ENCODE measurements at regions not wholly inside any gene's neighbourhood (a gene's known extent, or its start where the extent isn't known, plus 50 kb on each side); places are given as distances from the start of the nearest gene placed in this dataset.

DNA sequence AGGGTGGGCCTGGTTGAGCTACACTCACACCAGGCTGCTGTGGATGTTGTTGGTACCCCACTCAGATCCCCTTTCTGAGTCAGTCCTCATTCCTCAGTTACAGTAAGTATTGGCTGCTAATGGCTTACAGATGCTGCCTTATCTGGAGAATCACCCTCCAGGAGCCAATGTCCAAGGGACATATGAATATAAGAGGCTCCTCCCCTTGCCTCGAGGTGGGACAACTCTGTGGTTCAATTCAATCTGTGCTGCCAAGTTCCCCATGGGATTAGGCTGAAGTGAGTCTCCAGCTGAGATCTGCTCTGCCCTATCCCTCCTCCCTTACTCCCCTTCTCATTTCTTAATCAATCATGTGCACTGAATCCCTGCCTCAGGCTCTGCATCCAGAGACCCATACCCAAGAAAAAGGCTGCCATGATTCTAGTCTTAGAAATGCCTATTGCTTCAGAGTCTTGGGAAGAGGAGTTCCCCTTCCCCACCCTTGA lies 168.8 kb upstream of the SYT13 start:
- H3K36me3 Mint-ChIP-seq (ENCODE audit: insufficient read depth in 1 of 3, low read depth in 3 of 3): no peaks in the 10 kb centered on the region

More for the DNA sequence above, 168.8 kb upstream of the SYT13 start:
- Histone ChIP-seq H3K56ac (ENCODE audit: insufficient read length, low read depth, low read length) (no peak overlapping the region), H2BK5ac (ENCODE audit: insufficient read length, low read length) (no peak overlapping the region), H3K79me2 (ENCODE audit: insufficient read depth, low read length) (no peaks in the 10 kb centered on the region), H2BK120ac (ENCODE audit: low read depth, low read length, poor library complexity, severe bottlenecking) (no peak overlapping the region), H3K79me1 (ENCODE audit: insufficient read depth, low read depth, low read length, poor library complexity, severe bottlenecking) (no peaks in the 10 kb centered on the region), H3K18ac (ENCODE audit: insufficient read length, low read depth, low read length) (no peak overlapping the region), H2BK20ac (ENCODE audit: low read depth, low read length, poor library complexity, severe bottlenecking) (no peak overlapping the region), H3K9me3 (ENCODE audit: control insufficient read depth, low read depth, low read length) (no peaks in the 10 kb centered on the region), H2AFZ (ENCODE audit: low read length) (no peak overlapping the region), H3K23ac (ENCODE audit: insufficient read length, low read depth, low read length) (no peak overlapping the region), H4K20me1 (ENCODE audit: control insufficient read depth, insufficient read depth, insufficient read length) (no peaks in the 10 kb centered on the region), H3K23me2 (ENCODE audit: insufficient read length, low read depth, low read length, poor library complexity, severe bottlenecking) (no peaks in the 10 kb centered on the region), H4K91ac (ENCODE audit: insufficient read length, low read depth, low read length) (no peak overlapping the region), H4K5ac (ENCODE audit: insufficient read length, low read depth, low read length) (no peak overlapping the region), H3K9ac (ENCODE audit: extremely low read depth, insufficient read length, low read length) (no peak overlapping the region), H3K4ac (ENCODE audit: low read depth, low read length) (no peak overlapping the region), H3K4me2 (ENCODE audit: insufficient read depth, insufficient read length, low read length) (no peak overlapping the region), H3T11ph (ENCODE audit: low read length) (no peak overlapping the region), H4K8ac (replicated peaks; ENCODE audit: insufficient read length, low read depth, low read length) (no peak overlapping the region), H3K4me1 (ENCODE audit: insufficient read depth, low read length) (no peaks in the 10 kb centered on the region; the same call in 1 of the 2 replicates), H2AK5ac (ENCODE audit: insufficient read length, low read length) (no peak overlapping the region), H3K27me3 (ENCODE audit: insufficient read depth, low read length) (no peaks in the 10 kb centered on the region), H2BK12ac (ENCODE audit: insufficient read length, low read depth, low read length) (no peak overlapping the region), H3K27ac (ENCODE audit: insufficient read length, low read depth, low read length) (no peak overlapping the region), H3K14ac (ENCODE audit: insufficient read depth, low read length) (no peak overlapping the region), H2BK15ac (ENCODE audit: low read depth, low read length) (no peak overlapping the region)
- Mint-ChIP-seq H3K27me3 (ENCODE audit: low read depth) (peaks cover 21% of the 10 kb centered on the region), H3K27ac (no peak overlapping the region; a peak in 1 of 7 replicates), H3K4me1 (no peaks in the 10 kb centered on the region; a peak in 1 of 4 replicates), H3K9me3 (peaks cover 0 to 6% of the 10 kb centered on the region in 2 experiments; a peak in 2 of 5 replicates), H3K4me3 (no peak overlapping the region)
- no CpG with 5 or more reads among the region's 1 CpG for WGBS (ENCODE audit: extremely low coverage, insufficient read length, low lambda C conversion rate)
- TF ChIP-seq, protein P1, sequence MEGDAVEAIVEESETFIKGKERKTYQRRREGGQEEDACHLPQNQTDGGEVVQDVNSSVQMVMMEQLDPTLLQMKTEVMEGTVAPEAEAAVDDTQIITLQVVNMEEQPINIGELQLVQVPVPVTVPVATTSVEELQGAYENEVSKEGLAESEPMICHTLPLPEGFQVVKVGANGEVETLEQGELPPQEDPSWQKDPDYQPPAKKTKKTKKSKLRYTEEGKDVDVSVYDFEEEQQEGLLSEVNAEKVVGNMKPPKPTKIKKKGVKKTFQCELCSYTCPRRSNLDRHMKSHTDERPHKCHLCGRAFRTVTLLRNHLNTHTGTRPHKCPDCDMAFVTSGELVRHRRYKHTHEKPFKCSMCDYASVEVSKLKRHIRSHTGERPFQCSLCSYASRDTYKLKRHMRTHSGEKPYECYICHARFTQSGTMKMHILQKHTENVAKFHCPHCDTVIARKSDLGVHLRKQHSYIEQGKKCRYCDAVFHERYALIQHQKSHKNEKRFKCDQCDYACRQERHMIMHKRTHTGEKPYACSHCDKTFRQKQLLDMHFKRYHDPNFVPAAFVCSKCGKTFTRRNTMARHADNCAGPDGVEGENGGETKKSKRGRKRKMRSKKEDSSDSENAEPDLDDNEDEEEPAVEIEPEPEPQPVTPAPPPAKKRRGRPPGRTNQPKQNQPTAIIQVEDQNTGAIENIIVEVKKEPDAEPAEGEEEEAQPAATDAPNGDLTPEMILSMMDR (conservative IDR thresholded peaks at IDR 0.05): no peak
- no peak for DNase-seq

Measured in H9 (cell line).